ENCODE measurements at regions not wholly inside any gene's neighbourhood (a gene's known extent, or its start where the extent isn't known, plus 50 kb on each side); places are given as distances from the start of the nearest gene placed in this dataset.

DNA sequence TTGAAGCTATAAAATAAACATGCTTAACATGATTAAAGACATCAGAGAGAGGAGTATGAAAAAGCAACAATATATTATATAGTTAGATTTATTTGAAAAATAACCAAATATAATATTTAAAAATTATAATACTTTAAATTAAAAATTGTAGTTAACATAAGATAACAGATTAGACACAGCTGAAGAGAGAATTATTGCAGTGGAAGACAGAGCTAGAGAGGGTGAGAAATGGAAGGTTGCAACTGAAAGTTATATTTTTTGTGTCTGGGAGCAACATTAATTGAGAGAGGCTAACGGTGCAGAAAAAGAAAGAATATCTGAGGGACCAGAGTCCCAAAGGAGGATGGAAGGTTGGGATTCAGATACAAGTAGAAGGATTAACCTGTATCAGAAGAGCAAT, 548.9 kb upstream of the FZD8 start:
- DNase-seq: no peak

- DNase-seq: no peak
These were observed 546.4 kb upstream of the FZD8 start for GRCh38 chr10:36188461-36188860.

GRCh38 chr10:36188080-36188453, 546.0 kb upstream of the FZD8 start:
- DNase-seq: no peak

DNA sequence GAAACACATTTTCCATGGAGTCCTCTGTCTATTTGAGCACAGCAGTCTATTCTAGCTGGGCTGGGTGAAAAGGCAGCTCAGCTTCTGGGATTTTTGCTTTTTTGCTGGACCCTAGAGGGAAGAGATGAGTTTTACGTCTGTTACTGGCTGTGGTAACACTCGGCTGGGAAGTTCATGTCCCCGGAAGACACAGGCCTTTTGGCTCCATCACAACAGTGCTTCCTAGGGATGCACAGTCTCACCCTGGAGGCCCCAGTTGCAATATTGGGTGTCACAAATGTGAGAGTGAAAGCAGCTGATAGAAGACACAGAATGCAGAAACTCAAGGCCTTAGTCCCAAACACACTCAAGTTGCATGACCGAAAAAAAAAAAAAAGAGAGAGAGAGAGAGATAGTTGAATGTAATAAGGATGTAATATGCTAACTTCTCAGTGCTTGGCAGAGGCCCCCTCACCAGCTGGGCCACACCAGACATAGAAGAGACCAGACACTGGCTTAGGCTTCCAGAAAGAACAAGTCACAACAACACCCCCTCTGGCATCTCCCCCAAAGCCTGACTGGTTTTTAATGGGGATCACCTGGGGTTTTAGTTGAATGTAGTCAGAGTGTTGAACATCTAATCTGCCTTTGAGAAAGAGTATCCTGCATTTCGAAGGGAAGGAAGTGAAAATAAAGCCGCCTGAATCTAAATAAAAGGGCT, 545.4 kb upstream of the FZD8 start:
- no peak for DNase-seq

DNA sequence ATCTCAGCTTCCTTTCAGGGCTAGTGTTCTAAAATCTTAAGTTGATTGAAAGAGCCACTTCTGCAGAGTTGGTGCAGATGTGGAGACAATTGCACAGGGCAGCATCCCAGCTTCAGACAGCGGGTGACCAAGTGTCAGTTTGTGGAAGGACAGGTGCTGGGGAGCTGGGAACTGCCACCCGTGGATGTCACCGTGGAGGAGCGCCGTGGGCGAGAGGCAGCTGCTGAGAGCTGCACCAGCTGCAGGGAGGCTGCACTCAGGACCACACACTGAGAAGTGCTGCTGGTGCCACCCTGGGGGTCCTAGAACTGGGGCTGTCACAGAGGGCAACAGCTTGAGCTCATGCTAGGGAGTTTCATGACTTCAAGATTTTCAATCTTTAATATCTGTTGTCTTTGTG, 543.0 kb upstream of the FZD8 start:
- DNase-seq: no peak

- DNase-seq: no peak
These were observed 541.6 kb upstream of the FZD8 start for GRCh38 chr10:36183726-36184125.

- no peak for DNase-seq
These were observed 541.0 kb upstream of the FZD8 start for GRCh38 chr10:36183056-36183455.

- DNase-seq: no peak
These were observed 540.5 kb upstream of the FZD8 start for GRCh38 chr10:36182606-36183005.

GRCh38 chr10:36182179-36182566, 540.1 kb upstream of the FZD8 start:
- no peak for DNase-seq

- DNase-seq: no peak
These were observed 539.5 kb upstream of the FZD8 start for GRCh38 chr10:36181426-36182178.

DNA sequence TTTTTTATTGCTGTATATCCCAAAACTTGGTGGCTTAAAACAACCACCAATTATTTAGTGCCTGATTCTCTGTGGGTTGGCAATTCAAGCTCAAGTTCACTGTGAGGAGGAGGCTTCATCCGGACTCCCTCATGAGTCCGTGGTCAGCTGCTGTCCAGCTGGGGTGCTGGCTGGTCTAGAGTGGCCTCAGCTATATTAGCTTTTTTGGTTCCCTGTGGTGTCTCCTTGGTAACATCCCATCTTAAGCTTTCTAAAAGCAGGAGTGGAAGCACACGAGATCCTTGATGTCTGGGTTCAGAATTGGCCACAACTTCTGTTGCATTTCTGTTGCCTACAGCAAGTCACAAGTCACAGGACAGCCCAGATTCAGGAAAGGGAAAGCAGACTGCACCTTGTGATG, 536.5 kb upstream of the FZD8 start:
- DNase-seq: no peak

DNA sequence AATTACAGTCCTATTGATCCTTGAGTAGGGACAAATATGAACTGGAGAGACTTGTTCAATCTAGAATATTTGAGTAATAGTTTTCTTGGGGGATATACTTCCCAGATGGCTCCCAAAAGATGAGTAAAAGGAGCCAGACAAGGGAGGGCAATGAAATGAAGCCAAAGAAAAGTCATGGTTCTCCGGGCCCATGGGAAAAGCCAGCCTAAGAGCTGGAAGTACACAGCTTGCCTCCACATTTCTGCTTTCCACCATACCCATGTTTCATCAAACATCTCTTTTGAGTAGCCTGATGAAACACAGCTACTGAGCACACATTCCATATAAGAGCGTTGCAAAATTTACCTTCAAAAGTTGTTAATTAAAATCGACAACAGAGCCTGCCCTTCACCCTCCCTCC, 535.0 kb upstream of the FZD8 start:
- no peak for DNase-seq

- DNase-seq: no peak
These were observed 533.9 kb upstream of the FZD8 start for GRCh38 chr10:36175954-36176353.

- DNase-seq: no peak
These were observed 531.3 kb upstream of the FZD8 start for GRCh38 chr10:36173364-36173763.

DNA sequence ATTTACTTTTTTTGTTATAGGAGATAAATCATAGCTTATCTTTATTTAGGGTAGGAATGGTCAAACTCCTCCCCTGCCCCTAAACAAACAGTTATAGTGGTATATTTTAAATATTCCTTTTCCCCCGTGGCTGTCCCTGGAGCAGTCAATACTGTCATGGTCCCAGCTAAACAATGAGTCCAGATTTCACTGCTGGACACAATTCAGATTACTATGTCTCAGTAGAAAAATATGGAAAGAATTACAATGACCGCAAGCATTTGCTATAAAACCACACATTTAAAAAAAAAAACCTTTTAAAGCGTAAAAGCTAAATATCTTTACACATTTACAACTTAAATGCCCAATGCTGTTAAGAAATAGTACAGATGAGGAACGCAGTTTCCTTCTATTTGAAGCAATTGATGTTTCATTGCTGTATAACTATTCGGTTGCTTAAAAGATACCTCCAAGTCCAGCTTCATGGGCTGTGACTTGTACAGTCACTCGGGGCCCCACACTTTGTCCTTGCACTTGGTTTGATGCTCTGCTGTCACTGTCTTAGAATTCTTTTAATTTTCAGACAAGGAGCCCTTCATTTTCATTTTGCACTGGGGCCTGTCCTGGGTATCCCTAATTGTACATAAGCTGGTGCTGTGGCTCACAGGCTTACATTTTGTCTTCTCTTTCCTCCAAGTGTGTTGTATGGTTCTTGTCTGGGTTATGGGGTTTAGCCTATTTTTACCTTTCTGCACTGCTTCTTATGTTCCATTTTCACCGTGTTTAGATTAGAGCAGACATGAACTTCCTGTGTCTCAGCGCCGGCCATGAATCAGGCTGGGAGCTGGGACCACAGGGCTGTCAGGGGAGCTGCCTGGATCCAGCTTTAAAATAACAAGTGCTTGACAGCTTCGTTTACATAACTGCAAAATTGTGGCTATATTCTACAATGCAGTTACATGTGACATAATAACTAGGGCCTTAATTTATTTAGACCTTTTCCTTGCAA, 530.2 kb upstream of the FZD8 start:
- no peak for DNase-seq

DNA sequence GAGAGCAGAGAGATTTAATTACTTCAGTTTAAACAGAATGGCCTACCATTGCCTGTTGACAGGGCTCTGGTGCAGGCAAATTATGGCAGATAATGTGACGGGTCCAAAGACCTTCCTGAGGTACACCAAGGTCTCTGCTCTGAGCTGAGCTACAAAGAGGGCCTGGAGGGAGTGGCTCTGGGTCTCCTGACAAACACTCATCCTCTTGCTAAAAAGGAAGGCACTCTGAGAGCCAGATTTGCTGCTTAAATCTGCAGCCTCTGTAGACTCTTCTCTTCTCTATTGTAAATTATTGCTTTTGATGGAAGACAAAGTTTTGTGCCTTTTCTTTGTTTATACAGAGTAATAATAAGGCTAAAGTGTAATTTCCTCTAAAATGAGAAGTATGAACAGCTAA, 529.5 kb upstream of the FZD8 start:
- DNase-seq: no peak

- DNase-seq: no peak
These were observed 528.9 kb upstream of the FZD8 start for GRCh38 chr10:36170943-36171501.

DNA sequence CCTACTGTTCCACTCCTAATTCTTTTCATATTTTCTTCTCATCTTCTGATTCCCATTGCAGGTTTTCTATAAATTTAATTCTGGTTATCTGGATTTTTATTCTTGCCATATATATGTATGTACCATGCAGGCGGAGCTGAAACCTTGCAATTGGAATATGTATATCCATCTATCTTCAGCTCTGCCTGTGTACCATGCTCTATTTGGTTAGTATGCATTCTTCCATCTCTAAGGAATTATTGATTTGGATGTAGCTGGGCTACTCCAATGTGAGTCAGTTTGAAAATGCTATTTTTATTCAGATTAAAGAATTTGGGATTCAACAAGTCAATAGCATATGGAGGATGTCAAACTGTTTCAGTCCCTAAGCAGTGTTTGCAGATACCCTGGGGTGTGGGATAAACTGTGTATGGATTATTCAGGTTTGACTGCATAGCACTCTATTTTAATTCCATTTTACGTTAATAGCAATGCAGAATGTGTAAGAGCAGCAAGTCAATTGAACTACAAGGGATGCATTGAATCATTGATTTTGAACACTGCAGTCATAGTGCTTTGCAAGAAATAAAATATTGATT, 528.1 kb upstream of the FZD8 start:
- DNase-seq: no peak

DNA sequence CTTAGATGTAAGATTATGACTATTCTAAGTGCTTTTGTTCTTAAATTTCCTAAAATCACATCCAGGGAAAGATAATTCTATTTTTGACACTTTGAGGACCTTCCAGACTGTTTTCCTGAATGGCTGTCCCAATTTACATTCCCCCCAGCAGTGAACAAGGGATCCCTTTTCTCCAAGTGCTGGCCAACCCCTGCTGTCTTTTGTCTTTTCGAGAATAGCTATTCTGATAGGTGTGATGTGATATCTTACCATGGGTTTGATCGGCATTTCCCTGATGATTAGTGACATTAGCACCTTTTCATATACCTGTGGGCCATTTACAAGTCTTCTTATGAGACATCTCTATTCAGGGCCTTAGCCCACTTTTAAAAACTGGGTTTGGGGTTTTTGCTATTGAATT, 526.7 kb upstream of the FZD8 start:
- no peak for DNase-seq

DNA sequence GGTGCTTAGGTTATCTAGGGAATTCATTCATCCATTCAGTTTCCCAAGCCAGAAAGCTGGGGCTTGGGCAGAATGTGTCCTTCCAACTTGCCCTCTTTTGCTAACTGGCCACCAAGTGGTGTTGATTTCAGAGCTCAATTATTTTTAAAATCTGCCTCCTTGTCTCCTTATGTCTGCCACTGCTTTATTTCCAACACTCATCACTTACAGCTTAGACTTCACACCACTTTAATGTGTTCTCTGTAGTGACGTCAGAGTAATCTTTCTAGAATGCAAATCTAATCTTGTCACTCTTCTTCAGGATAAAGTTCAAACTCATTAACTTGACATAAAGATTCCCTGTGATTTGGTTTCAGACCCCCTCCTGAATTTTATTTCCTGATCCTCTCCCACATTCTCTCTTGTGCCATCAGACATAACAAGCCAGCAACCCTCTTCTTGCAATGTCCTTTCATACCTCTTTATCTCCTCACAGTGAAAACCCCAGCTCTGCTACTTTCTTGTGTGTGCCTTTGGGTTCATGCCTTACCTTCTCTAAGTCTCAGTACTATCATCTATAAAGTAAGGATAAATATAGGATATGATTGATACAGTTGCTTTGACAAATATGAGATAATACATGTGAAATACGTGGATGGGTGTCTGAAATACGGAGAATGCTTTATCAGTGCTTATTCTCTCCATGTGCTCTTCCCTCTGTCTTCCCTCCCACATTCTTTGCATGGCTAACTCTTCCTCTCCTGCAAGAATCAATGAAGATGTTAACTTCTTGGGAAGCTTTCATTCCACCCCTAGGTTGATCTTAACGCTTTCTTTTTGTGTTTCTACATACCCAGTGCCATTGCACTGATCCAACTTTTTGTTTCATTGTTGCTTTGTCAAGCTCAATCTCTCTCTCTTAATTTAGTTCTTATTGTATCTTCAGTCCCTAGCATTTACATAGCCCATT, 522.7 kb upstream of the FZD8 start:
- no peak for DNase-seq

- DNase-seq: no peak
These were observed 521.7 kb upstream of the FZD8 start for GRCh38 chr10:36163827-36164226.

GRCh38 chr10:36157486-36157885, 515.4 kb upstream of the FZD8 start:
- no peak for DNase-seq
